GM12864 (cell line): ENCODE measurements at regions not wholly inside any gene's neighbourhood (a gene's known extent, or its start where the extent isn't known, plus 50 kb on each side); places are given as distances from the start of the nearest gene placed in this dataset.
A peak's percentile ranks its signal among the peaks of the same experiment; 100 is the strongest.

Source experiments
- DNase-seq: peaks from one replicate; pipeline ENCODE4 v3.0.0-alpha.2; 2011; ENCODE audit warnings: low read depth
- H3K4me3 ChIP-seq: 2 replicates; pipeline ENCODE4 v1.5.1; 2011; ENCODE audit warnings: mild to moderate bottlenecking, low read depth, low read length, control low read depth
- TF ChIP-seq, protein P1 (sequence below): IDR thresholded peaks from 2 replicates; pipeline ENCODE4 v1.5.1; 2011; ENCODE audit warnings: low read depth, mild to moderate bottlenecking, moderate library complexity, low read length, control low read depth, inconsistent platforms; ENCODE audit errors: missing control alignments

DNA sequence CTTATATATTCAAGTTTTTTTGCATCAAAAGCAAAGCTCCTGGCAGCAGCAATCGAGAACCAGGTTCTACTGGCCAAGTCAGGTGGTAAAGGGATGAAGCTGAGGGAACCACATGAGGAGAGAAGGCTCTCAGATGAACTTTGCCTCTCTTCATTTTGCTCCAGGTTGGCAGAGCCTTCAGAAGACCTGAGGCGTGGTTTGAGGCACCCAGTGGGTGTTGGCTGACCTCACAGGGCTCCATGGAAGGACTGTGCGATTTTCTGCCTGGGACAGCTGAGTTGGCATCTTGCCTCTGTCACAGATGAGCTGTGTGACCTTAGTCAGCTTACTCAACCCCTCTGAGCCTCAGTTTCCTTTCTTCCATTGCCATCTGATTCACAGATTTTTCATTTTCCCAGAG, 89.0 kb downstream of the INSIG2 start:
- H3K4me3 ChIP-seq, result no peak overlapping the region
- no peak for DNase-seq
- TF ChIP-seq, protein P1, sequence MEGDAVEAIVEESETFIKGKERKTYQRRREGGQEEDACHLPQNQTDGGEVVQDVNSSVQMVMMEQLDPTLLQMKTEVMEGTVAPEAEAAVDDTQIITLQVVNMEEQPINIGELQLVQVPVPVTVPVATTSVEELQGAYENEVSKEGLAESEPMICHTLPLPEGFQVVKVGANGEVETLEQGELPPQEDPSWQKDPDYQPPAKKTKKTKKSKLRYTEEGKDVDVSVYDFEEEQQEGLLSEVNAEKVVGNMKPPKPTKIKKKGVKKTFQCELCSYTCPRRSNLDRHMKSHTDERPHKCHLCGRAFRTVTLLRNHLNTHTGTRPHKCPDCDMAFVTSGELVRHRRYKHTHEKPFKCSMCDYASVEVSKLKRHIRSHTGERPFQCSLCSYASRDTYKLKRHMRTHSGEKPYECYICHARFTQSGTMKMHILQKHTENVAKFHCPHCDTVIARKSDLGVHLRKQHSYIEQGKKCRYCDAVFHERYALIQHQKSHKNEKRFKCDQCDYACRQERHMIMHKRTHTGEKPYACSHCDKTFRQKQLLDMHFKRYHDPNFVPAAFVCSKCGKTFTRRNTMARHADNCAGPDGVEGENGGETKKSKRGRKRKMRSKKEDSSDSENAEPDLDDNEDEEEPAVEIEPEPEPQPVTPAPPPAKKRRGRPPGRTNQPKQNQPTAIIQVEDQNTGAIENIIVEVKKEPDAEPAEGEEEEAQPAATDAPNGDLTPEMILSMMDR, result no peak

DNA sequence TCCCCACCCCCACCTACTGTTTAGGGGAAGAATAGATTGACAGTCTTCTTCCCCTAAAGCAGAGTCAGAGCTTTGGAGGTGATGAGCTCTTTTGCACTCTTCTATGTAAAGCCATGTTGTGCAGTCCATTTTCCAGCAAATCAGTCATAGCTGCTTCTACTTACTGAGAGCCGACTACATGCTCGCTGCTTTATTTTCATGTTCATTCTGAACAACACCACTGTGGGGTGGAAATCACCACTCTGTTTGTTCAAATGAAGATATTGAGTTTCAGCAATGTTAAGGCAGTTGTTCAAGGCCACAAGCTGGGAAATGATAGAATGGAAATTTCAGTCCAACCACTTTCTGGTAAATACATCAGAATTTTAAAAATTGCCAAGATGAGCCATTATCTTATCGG, 88.3 kb downstream of the INSIG2 start:
- H3K4me3 ChIP-seq, result no peak overlapping the region
- TF ChIP-seq, protein P1, result no peak
- DNase-seq, result no peak

DNA sequence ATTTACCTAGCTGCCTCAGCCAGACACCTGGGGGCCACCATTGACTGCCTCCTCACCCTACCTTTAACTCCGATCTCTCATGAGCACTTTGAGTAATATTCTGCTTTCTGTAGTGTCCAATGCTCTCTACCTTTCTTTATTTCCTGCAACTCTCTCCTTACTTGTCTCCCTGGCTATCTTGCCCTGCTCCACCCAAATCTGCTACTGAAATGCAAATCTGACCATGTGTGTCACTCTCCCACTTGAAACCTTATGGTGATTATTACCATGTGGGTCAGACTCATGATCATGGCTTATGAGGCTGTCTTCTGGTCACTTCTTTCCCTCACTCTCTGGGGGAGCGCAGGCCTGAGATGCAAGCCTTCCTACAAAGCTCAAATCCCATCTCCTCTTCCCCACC, 83.3 kb downstream of the INSIG2 start:
- TF ChIP-seq, protein P1, result no peak
- H3K4me3 ChIP-seq, result no peak overlapping the region
- DNase-seq, result no peak

DNA sequence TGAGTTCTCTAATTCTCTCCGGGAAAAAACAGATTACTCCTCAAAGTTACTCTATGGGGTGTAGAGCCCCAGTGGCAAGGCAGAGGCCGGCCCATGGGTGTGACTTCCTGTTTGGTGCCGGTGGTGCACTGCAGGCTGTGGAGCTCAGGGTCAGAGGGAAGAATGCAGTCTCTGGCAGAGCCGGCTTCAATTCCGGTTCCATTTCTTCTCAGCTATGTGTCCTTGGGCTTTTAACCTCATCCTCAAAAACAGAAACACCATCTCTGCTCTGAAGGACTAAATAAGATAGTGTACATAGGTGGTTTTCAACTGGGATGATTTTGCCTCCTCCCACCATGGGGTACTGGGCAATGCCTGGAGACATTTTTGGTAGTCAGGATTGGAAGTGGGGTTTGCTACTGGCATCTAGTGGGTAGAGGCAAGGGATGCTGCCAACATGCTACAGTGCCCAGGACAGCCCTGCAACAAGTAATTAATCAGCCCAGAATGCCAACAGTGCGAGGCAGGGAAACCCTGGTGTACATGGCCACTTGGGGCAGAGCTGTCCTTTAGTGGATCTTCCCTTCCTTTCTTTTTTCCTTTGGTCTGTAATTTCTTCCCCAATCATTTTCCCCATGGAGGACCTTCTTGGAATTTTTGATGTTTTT, 81.2 kb downstream of the INSIG2 start:
- DNase-seq, result no peak

DNA sequence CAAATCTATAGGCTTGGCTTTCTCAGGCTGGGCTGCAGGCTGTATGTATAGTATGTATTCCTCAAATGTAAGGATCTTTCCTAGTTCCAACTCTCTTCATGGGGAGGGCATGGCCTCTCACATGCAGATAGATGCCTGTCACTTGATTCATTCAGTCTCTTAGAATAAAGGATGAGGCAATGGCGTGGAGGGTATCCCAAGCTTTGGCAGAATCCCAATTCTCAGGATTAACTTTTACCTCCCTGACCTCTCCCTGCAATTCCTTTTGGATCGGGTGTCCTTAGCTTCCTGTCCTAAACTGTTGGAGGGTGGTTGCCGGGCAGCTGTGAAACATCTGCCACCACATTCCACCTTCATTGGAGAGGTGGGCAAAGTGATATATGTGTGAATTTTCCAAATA, 80.3 kb downstream of the INSIG2 start:
- no peak overlapping the region for H3K4me3 ChIP-seq
- no peak for DNase-seq
- TF ChIP-seq, protein P1, result no peak

More for the DNA sequence above, 81.2 kb downstream of the INSIG2 start:
- no peak overlapping the region for H3K4me3 ChIP-seq
- TF ChIP-seq, protein P1, result peak; percentile 9

DNA sequence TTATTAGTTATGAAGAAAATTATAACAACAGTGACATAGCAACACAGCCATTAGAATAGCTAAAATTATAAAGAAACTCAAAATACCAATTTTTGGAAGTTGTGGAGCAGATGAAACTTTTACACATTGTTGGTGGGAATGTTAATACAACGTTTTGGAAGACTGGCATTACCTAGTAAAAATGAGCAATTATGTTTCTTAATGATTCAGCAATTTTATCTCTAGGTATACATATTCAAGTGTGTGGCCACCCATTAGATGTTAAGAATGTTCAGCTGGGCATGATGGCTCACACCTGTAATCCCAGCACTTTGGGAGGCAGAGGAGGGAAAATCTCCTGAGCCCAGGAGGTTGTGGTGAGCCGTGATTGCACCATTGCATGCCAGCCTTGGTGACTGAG, 78.8 kb downstream of the INSIG2 start:
- no peak for DNase-seq
- H3K4me3 ChIP-seq, result no peak overlapping the region
- TF ChIP-seq, protein P1, result no peak

DNA sequence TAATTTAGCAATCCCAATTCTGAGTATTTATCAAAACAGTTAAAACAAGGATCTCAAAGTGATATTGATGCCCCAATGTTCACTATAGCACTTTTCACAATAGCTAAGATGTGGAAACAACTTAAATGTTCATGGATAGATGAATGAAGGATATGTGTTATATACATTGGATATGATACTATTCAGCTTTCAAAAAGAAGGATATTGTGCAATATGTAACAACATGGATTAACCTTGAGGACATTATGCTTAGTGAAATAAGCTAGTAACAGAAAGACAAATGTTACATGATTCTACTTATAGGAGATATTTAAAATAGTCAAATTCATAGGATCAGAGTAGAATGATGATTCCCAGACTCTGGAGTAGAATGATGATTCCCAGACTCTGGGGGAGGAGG, 78.0 kb downstream of the INSIG2 start:
- H3K4me3 ChIP-seq, result no peak overlapping the region
- DNase-seq, result no peak
- TF ChIP-seq, protein P1, result no peak
